GM19240 (cell line): ENCODE measurements at regions not wholly inside any gene's neighbourhood (a gene's known extent, or its start where the extent isn't known, plus 50 kb on each side); places are given as distances from the start of the nearest gene placed in this dataset.
"Not testable (repeated sequence)": the region's sequence is repeated elsewhere in the genome, so short reads cannot be mapped to it uniquely, and the experiment has no call there.

Experiments used
- DNase-seq: peaks from one replicate; pipeline ENCODE4 v3.0.0; 2011; ENCODE audit warnings: low spot score; ENCODE audit not compliant: insufficient read length

DNA sequence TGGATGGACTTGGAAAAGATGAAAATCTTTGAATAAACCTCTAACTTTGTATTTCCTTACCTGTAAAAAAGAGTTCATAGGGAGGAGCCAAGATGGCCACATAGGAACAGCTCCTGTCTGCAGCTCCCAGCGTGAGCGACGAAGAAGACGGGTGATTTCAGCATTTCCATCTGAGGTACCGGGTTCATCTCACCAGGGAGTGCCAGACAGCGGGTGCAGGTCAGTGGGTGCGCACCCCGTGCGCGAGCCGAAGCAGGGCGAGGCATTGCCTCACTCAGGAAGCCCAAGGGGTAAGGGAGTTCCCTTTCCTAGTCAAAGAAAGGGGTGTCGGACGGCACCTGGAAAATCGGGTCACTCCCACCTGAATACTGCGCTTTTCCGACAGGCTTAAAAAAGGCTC is 191.3 kb upstream of the DDX18 start:
- not testable (repeated sequence) for DNase-seq

DNA sequence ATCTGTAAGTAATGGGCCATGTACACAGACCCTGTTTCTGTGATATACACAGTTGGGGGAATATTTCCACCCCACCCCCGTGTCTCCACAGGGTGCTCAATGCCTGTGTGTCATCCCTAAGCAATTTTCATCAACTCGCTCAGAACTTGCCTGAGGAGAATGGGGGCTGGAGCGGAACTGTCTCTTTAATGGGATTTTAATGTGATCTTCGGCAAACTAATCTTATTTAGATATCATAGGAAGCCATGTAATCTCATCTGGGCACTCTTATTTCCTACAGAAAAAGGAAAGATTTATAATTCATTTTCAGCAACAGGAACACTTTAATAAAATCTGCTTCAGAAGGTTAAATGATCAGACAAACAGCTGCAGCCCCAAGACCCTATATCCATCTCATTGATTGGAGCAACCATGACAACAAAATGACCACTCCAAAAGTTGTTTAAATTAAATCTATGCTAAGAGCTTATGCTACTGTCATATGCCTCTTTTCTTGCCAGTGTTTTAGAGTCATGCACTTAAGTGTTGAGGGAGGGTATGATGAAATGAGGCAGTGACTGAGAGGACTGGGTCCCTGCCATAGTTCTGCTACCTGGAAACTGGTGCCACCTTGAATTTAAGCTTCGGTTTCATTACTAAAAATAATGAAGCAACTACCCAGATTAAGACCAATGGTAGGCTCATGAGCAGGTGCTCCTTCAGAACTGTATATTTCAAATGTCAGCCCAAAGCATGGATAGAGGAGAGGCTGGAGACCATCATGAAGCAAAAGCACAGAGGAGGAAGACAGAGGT is 183.1 kb upstream of the DDX18 start:
- no peak for DNase-seq

DNA sequence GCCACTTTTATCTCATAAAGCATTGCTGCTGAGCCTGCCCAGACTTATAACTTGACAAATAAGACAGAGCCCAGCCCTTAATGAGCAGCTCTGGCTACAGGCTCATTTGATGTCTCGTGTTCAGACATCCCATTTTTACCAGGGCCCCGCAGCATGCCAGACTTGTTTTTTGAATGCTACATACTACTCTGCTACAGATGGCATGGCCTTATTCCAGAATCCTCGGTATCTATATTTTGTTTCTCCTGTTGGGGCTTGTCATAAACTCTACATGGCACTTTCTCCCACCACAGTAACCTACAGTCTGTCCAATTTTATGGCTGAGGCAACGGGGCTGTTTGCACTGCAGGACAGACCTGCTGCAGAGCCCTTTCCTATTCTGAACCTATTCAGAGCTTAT is 179.0 kb upstream of the DDX18 start:
- no peak for DNase-seq

DNA sequence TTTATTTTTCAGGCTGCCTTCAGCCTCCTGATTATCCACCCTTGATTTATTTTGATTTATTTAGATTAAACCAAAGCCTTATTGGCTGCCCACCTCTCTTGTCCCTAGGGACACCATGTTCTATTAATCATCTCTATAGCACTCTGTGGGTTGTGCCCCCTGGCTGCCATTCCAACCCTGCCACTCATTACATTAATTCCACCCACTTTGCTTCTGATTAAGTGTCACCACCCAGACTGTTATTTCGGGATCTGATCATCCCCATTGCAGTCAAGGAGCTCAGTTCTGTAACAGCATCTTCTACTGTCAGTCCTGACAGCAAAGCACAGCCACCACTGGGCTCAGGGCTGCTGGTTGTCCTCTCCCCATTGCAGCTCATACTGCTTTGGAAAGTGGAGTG is 175.1 kb upstream of the DDX18 start:
- no peak for DNase-seq

DNA sequence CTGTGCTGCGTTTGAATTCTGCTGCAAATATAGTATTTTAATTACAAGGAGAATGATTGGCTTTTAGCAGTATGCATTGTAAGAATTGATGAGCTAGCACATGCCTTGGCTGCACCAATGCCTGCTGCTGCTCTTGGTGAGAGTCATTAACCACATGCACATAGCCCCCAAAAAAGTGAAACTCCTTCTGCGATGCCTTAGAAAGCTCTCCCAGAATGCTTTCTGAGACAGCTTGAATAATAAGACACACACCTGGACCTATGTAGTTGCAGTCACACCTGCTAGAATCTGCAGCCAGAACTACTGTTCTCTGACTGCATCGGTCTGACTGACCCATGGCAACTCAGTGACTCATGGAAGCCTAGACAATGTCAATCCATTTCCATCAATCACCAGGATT is 170.1 kb upstream of the DDX18 start:
- no peak for DNase-seq

DNA sequence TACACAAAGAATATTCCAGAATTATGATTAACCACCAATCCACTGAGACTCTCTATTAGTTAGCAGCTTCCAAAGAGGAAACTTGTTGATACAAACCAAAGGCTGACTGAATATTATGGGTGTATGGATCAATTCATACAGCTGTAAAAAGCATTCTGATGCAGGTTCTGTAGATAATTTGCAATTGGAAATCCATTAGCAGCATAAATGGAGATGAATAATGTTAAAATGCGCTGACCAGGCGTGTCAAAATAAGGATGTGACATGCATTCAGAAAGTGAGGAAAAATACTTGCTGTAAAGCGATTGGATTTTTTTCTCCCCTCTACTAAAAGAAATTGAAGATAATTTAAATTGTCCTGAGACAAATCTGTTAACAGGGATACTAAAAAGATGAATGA is 169.0 kb upstream of the DDX18 start:
- no peak for DNase-seq

DNA sequence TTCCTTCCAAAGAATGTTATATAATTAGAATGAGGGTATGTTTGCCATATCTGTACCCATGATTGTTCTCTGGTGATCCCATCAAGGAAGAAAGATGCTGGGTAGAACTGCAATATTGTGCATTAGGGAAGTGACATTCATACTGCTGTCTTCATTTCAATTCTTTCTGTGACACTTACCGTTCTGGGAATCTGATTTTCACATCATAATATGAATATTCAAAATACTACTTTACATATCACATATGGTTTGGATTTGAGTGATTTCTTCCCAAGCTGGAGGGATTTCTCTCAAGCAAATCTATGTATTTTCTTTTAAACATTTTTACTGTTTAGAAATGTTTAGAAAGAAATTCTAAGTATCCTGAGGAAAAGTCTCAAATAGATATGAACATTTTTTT is 168.4 kb upstream of the DDX18 start:
- DNase-seq: no peak

DNA sequence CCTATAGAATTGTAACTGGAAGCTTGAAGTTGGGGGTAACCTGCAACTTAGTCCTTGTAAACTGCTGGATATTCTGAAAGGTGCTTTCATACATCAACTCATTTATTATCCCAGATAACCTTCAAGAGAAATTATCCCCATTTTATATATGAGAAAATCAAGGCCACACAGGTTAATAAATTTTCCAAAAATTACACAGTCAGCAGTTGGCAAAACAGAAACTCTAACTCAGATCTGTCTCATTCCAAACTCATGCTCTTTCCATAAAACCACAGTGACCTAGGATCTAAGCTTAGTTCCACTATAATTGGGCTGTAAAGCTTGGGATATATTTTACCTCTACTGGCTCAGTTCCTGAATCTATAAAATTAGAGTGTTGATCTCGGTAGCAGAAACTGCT is 167.6 kb upstream of the DDX18 start:
- no peak for DNase-seq

DNA sequence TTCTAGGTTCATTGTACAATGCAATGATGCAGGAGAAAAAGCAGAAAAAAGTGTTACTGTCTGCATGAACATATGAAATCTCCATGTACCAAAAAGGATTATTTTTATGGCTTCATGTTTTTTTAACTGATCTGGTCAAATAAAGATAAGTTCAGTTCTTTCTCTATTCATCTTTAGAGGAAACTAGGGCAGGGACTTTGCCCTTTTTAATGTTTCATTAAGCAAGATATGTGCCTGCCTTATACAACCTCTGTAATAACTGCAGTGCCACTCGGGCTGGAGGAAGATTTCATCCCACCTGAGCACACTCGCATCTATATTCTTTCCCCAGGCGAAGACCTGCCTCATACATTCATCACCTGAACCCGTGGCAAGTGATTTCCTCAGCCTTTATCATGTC is 157.9 kb upstream of the DDX18 start:
- no peak for DNase-seq

DNA sequence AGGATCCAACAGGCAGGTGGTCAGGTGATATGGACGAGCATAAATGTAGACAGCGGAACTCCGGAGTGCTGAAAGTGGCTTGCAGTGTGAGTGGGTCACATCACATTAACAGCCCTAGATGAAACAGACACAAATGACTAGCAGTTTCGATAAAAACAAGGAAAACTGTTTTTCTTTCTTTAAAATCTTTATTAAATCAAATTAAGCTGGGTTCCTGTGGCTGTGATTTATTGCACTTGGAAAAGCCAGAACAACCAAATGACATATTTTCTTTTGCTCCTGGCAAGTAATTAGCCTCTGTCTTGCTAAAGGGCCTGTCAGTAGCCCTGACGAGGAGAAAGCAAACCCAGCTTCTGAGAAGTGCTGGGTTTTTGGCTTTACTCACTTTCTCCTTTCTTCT is 152.9 kb upstream of the DDX18 start:
- DNase-seq: no peak

DNA sequence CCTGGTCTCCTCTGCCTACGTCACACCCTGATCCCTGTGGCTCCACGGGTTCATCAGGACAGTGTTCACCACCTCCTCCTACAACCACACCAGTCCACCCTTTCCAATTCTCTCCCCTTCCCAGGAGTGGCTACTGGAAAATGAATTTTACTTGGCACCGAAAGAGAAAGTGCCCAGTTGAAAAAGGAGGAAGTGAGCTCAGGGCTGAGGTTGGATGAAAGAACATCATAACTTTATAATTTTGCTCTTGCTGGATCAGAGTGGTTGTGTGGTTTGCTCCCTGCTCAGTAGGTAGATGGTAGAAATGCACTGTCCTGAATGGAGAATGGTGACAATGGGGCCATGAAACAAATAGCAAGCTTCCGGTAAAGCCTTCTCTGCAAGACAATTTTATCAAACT is 140.3 kb upstream of the DDX18 start:
- DNase-seq: no peak

DNA sequence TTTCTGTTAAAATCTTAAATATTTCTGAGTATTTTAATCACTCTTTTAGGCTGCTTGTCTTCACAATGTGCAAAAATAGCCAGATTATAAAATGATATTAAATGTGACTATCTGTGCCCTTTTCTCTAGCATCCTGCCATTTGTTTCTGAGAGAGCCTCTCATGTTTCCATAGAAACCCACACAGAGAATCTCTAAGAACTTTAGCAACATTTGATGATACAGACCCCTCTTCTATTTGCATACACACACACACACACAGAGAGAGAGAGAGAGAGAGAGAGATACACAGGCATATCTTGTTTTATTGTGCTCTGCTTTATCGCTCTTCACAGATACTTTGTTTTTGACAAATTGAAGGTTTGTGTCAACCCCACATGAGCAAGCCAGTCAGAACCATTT is 134.5 kb upstream of the DDX18 start:
- no peak for DNase-seq

DNA sequence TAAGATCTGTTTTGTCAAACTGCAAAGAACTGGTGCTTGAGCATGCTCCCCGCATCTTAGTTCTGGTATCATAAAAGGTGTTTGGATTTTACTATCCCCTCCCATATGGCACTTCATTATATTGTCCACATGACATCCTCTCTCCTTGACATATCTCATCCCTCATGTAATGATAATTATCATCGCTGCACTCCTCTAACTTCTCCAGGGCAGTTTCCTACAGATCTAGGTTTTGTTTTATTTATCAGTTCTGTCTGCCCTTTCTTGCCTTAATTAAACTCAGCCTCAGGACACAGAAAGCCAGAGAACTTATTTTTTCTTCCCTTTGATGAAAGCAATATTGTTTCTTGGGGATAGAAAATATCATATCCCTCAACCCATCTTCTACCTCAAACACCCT is 129.6 kb upstream of the DDX18 start:
- DNase-seq: no peak

DNA sequence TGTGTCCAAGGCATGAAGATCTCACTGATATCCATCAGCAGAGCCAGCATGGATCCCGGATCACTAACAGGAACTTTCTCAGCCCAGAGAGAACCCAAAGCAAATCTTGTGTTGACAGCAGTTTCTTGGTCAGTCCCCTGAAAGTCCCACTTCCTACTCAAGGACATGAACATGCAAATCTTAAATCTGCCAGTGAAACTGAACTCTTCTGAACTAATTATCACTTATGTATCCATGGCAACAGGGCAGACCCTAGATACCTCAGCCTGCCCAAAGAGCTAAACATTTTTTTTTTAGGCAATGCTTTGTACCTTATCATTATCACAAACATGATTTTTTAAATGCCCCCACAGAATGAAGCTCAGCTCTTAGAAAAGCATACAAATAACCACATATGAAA is 127.8 kb upstream of the DDX18 start:
- DNase-seq: peak; percentile 18

DNA sequence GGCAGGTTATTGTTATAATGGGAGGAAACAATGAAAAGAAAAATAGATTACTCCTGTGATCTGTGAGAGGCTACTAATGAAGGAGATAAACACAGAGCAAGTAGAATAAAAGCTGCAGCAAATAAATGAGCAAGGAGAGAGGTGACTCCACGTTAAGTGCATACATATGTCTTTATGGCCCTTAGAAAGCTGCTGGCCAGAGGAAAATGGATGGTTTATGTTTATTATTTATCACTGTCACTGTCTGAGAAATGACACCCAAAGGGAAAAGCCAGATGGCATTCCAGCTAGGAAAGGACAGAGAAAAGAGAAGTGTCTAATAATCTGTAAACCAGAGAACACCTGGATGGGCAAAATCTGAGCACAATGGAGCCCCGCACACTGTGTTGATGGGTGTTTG is 122.9 kb upstream of the DDX18 start:
- no peak for DNase-seq

DNA sequence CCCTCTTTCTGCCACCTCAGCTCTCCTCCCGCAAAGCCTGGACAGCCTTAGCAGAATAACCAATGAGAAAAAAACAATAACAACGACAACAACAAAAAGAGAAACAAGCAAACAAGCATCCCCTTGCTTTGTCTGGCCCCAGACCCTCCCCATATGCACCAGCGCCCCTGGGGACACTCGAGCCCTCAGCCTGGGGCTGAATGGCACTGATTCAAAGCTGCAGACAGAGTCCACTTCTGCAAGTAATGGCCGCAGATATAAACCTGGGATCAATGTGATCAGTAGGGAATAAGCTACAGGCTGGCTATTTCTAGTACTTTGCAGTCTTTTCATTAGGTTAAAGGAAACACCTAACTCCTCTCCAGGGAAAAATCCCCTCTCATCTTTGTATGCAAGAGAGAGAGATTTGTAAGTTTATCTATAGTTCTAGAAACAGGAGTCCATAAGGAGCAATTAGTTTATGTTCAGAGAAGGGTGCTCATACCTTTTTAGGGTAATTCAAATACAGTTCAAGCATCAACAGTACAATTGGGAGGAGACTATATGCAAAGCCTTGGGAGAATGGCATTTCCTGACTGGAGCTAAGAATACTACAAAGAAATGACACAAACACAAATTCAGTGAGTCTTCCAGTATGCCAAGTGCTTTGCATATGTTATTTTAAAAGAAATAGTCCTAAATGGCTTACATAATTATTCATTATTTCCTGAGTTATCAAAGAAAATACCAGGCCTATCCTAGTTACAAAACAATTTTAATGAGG is 122.3 kb upstream of the DDX18 start:
- no peak for DNase-seq

DNA sequence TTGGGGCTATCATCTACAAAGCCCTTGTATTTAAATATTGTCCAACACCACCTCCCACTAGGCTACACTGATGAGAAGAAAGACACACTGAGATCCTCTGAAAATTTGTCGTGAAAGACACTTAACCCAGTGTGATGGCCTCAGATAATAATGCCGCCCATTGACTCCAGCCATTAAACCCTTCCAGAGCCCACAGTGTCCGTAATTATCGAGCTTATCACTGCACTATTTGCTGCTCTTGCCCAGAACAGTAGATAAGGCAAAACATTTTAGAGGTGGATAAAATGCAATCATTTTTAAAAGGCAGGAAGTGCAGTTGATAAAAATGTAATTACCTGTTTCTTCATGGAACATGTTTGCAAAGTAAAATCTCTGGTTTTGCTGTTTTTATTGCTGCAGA is 121.3 kb upstream of the DDX18 start:
- DNase-seq: no peak

DNA sequence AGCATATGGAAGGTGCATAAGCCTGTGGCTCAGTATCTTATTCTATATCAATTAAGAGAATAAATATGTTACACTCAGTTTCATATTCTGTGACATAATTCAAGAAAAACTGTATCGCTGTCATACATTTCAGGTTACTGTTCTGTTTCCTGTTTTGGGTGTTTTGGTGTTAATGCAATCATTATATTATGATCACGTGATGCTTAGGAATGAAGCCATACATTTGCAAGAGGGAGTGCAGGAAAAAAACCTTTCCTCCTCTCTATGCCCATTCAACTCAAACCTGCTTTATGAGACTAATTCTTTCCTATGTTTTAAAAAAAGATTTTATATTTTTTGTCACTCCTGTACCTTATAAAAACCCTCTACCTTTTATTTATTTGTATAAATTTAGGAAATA is 120.8 kb upstream of the DDX18 start:
- no peak for DNase-seq

DNA sequence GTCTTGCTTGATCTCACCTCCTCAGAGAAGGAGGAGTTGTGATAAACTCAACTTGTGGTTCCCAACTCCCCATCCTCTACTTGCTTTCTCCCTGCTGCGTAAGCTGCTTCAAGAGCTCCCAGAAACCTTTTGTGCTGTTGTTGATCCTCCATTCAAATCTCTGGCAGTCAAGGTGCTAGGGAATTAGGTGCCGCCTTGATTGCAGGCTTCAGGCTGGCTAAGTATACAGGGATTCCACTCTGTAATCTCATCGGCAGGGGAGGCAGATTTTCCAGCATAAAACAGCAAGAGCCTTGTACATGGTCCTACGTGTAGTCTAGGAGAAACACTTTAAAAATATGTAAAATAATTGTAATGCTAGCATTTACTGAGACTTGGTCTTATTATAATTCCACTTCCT is 116.2 kb upstream of the DDX18 start:
- DNase-seq: no peak

DNA sequence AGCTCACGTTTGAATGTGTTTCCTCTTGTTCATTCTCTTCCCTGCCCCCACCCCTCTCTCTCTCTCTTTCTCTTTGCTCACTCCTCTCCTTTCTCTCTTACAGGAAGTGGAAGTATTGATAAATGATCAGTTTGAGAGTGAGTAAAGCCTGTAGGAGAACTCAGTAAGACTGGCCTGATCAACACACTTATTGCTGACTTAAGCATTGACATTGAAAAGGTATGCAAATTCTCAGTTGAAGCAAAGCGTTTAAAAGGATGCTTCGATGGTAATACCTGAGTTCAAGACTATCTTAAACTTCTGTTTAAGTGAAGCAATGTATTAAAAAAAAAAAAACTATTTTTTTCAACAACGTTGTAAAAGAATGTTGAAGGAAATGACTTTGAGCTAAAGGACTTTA is 115.7 kb upstream of the DDX18 start:
- no peak for DNase-seq

DNA sequence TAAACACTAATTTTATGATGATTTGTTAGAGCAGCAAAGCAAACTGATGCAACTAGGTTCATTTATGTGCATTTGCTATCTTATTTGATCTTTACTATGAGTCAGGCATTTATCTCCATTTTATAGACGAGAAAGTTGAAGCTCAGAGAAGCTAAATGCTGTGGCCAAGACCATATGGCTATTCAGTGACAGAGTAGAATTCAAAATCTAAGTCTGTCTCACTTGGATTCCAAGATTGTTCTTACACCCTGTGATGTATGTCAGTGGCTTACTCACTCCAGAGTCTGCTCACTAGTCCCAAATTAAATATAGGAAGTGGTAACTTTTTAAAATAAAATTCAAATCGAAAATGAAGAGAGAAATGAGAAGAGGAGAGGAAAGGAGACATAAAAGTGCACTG is 114.0 kb upstream of the DDX18 start:
- DNase-seq: no peak

DNA sequence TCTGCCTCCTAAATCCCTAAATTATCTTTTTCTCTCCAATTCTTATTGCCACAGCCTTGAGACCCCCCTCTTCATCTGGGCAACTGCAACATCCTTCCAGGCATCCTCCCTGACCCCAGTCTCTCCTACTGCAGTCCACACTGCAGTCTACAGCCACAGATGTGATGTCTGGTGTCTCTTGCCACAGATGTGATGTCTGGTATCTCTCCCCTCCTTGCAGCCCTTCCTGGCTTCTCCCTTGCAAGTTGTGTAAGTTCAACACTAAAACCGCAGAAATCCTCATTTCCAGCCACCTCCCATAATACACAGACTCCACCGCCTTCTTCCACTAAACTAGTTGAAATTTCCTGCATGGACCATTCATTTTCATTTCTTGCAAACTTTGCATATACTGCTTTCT is 113.1 kb upstream of the DDX18 start:
- no peak for DNase-seq

DNA sequence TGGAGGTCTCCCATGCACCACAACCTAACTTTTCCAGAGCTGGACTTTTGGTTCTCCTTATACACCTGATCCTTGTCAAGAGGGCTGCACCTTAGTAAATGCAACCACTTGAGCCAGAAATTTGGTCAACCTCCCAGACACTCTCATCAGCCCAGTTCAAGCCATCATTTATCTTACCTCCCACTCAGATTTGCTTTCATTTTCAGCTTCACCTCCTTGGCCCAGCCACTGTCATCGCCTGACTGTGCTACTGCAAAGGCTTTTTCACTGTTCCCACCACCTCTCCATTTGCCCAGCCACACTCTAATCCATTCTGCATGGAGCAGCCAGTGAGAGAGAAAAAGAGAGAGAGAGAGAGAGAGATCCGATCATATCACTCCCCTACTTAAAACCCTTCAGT is 112.4 kb upstream of the DDX18 start:
- no peak for DNase-seq
